ENCODE measurements at regions not wholly inside any gene's neighbourhood (a gene's known extent, or its start where the extent isn't known, plus 50 kb on each side); places are given as distances from the start of the nearest gene placed in this dataset.

- H3K27ac Mint-ChIP-seq = no peak overlapping the region
- no peaks in the 10 kb centered on the region for H3K27me3 Mint-ChIP-seq
- H3K9me3 Mint-ChIP-seq = peaks cover 20% of the 10 kb centered on the region
- DNase-seq (ENCODE audit: low spot score) (no peak), ATAC-seq (no peak)
- no peaks in the 10 kb centered on the region for H3K36me3 Mint-ChIP-seq
- H3K4me1 Mint-ChIP-seq (ENCODE audit: low read depth in 2 of 2) = no peaks in the 10 kb centered on the region
- H3K4me3 Mint-ChIP-seq = no peak overlapping the region
These were observed 809.9 kb upstream of the RGS18 start for GRCh38 chr1:191348328-191348727.

- Mint-ChIP-seq H3K36me3 (no peaks in the 10 kb centered on the region), H3K4me3 (no peak overlapping the region), H3K27me3 (no peaks in the 10 kb centered on the region), H3K27ac (no peak overlapping the region), H3K9me3 (peaks cover 26% of the 10 kb centered on the region), H3K4me1 (ENCODE audit: low read depth in 2 of 2) (no peaks in the 10 kb centered on the region)
- DNase-seq (ENCODE audit: low spot score) (no peak), ATAC-seq (no peak)
These were observed 807.3 kb upstream of the RGS18 start for GRCh38 chr1:191350938-191351337.

- ATAC-seq (no peak), DNase-seq (ENCODE audit: low spot score) (no peak)
- H3K4me1 Mint-ChIP-seq (ENCODE audit: low read depth in 2 of 2) = no peaks in the 10 kb centered on the region
- H3K27ac Mint-ChIP-seq = no peak overlapping the region
- H3K9me3 Mint-ChIP-seq = peaks cover 26% of the 10 kb centered on the region
- no peak overlapping the region for H3K4me3 Mint-ChIP-seq
- H3K27me3 Mint-ChIP-seq = no peaks in the 10 kb centered on the region
- no peaks in the 10 kb centered on the region for H3K36me3 Mint-ChIP-seq
These were observed 799.5 kb upstream of the RGS18 start for GRCh38 chr1:191358724-191359123.

- ATAC-seq = no peak
- peaks cover 25% of the 10 kb centered on the region for H3K9me3 Mint-ChIP-seq
These were observed 791.6 kb upstream of the RGS18 start for GRCh38 chr1:191366686-191367085.

GRCh38 chr1:191368891-191369654, 789.2 kb upstream of the RGS18 start:
- no peak for ATAC-seq
- H3K4me1 Mint-ChIP-seq (ENCODE audit: low read depth in 2 of 2) = no peaks in the 10 kb centered on the region
- H3K27ac Mint-ChIP-seq = no peak overlapping the region
- peaks cover 4% of the 10 kb centered on the region for H3K36me3 Mint-ChIP-seq
- no peak overlapping the region for H3K4me3 Mint-ChIP-seq
- no peaks in the 10 kb centered on the region for H3K27me3 Mint-ChIP-seq
- H3K9me3 Mint-ChIP-seq = peaks cover 27% of the 10 kb centered on the region
- DNase-seq (ENCODE audit: low spot score) = no peak

More at GRCh38 chr1:191366686-191367085, 791.6 kb upstream of the RGS18 start:
- DNase-seq (ENCODE audit: low spot score) = no peak
- H3K4me1 Mint-ChIP-seq (ENCODE audit: low read depth in 2 of 2) = no peaks in the 10 kb centered on the region
- no peaks in the 10 kb centered on the region for H3K27me3 Mint-ChIP-seq
- no peak overlapping the region for H3K27ac Mint-ChIP-seq
- peaks cover 4% of the 10 kb centered on the region for H3K36me3 Mint-ChIP-seq
- no peak overlapping the region for H3K4me3 Mint-ChIP-seq

GRCh38 chr1:191371626-191372025, 786.6 kb upstream of the RGS18 start:
- no peak for DNase-seq (ENCODE audit: low spot score)
- Mint-ChIP-seq H3K27me3 (no peaks in the 10 kb centered on the region), H3K4me3 (no peak overlapping the region), H3K27ac (no peak overlapping the region), H3K9me3 (peaks cover 35% of the 10 kb centered on the region), H3K4me1 (ENCODE audit: low read depth in 2 of 2) (no peaks in the 10 kb centered on the region), H3K36me3 (peaks cover 17% of the 10 kb centered on the region)
- no peak for ATAC-seq

- Mint-ChIP-seq H3K27ac (no peak overlapping the region), H3K9me3 (peaks cover 21% of the 10 kb centered on the region), H3K36me3 (peaks cover 16% of the 10 kb centered on the region), H3K4me3 (no peak overlapping the region), H3K27me3 (no peaks in the 10 kb centered on the region), H3K4me1 (ENCODE audit: low read depth in 2 of 2) (no peaks in the 10 kb centered on the region)
- ATAC-seq (no peak), DNase-seq (ENCODE audit: low spot score) (no peak)
These were observed 770.0 kb upstream of the RGS18 start for GRCh38 chr1:191388283-191388682.

- no peak for DNase-seq (ENCODE audit: low spot score)
- Mint-ChIP-seq H3K27ac (no peak overlapping the region), H3K4me3 (no peak overlapping the region), H3K36me3 (peaks cover 5% of the 10 kb centered on the region), H3K9me3 (peaks cover 20% of the 10 kb centered on the region), H3K27me3 (no peaks in the 10 kb centered on the region), H3K4me1 (ENCODE audit: low read depth in 2 of 2) (no peaks in the 10 kb centered on the region)
- no peak for ATAC-seq
These were observed 761.6 kb upstream of the RGS18 start for GRCh38 chr1:191396622-191397021.

GRCh38 chr1:191398551-191398950, 759.7 kb upstream of the RGS18 start:
- DNase-seq (ENCODE audit: low spot score) (no peak), ATAC-seq (no peak)
- Mint-ChIP-seq H3K4me1 (ENCODE audit: low read depth in 2 of 2) (no peaks in the 10 kb centered on the region), H3K27me3 (no peaks in the 10 kb centered on the region), H3K9me3 (peaks cover 24% of the 10 kb centered on the region), H3K27ac (no peak overlapping the region), H3K4me3 (no peak overlapping the region), H3K36me3 (peaks cover 8% of the 10 kb centered on the region)

GRCh38 chr1:191405417-191405816, 752.8 kb upstream of the RGS18 start:
- Mint-ChIP-seq H3K4me3 (no peak overlapping the region), H3K27me3 (no peaks in the 10 kb centered on the region), H3K9me3 (peaks cover 27% of the 10 kb centered on the region), H3K27ac (no peak overlapping the region), H3K36me3 (peaks cover 4% of the 10 kb centered on the region), H3K4me1 (ENCODE audit: low read depth in 2 of 2) (no peaks in the 10 kb centered on the region)
- ATAC-seq (no peak), DNase-seq (ENCODE audit: low spot score) (no peak)

GRCh38 chr1:191414981-191415640, 743.2 kb upstream of the RGS18 start:
- no peak for DNase-seq (ENCODE audit: low spot score)
- no peak overlapping the region for H3K27ac Mint-ChIP-seq
- no peaks in the 10 kb centered on the region for H3K27me3 Mint-ChIP-seq
- H3K9me3 Mint-ChIP-seq = peaks cover 10% of the 10 kb centered on the region
- H3K4me3 Mint-ChIP-seq = no peak overlapping the region
- H3K4me1 Mint-ChIP-seq (ENCODE audit: low read depth in 2 of 2) = no peaks in the 10 kb centered on the region
- no peak for ATAC-seq
- no peaks in the 10 kb centered on the region for H3K36me3 Mint-ChIP-seq

- ATAC-seq (no peak), DNase-seq (ENCODE audit: low spot score) (no peak)
- Mint-ChIP-seq H3K36me3 (no peaks in the 10 kb centered on the region), H3K27me3 (no peaks in the 10 kb centered on the region), H3K4me3 (no peak overlapping the region), H3K9me3 (peaks cover 6% of the 10 kb centered on the region), H3K27ac (no peak overlapping the region), H3K4me1 (ENCODE audit: low read depth in 2 of 2) (no peaks in the 10 kb centered on the region)
These were observed 738.4 kb upstream of the RGS18 start for GRCh38 chr1:191419842-191420241.

GRCh38 chr1:191427593-191427992, 730.7 kb upstream of the RGS18 start:
- peaks cover 4% of the 10 kb centered on the region for H3K36me3 Mint-ChIP-seq

GRCh38 chr1:191432817-191433216, 725.4 kb upstream of the RGS18 start:
- H3K27ac Mint-ChIP-seq = no peak overlapping the region
- ATAC-seq (no peak), DNase-seq (ENCODE audit: low spot score) (no peak)
- peaks cover 24% of the 10 kb centered on the region for H3K36me3 Mint-ChIP-seq
- no peak overlapping the region for H3K4me3 Mint-ChIP-seq
- H3K9me3 Mint-ChIP-seq = peaks cover 22% of the 10 kb centered on the region
- no peaks in the 10 kb centered on the region for H3K27me3 Mint-ChIP-seq
- H3K4me1 Mint-ChIP-seq (ENCODE audit: low read depth in 2 of 2) = no peaks in the 10 kb centered on the region

More at GRCh38 chr1:191427593-191427992, 730.7 kb upstream of the RGS18 start:
- H3K27me3 Mint-ChIP-seq = no peaks in the 10 kb centered on the region
- DNase-seq (ENCODE audit: low spot score) (no peak), ATAC-seq (no peak)
- H3K9me3 Mint-ChIP-seq = peaks cover 15% of the 10 kb centered on the region
- no peak overlapping the region for H3K4me3 Mint-ChIP-seq
- no peaks in the 10 kb centered on the region for H3K4me1 Mint-ChIP-seq (ENCODE audit: low read depth in 2 of 2)
- H3K27ac Mint-ChIP-seq = no peak overlapping the region

All from natural killer cell treated with Interleukin-12 subunit alpha and Interleukin-12 subunit beta and Interleukin-15 and Interleukin-18, amount 100 ng/mL, for 72 hours (primary cell).